Neural cell (in vitro differentiated cells): ENCODE measurements at regions not wholly inside any gene's neighbourhood (a gene's known extent, or its start where the extent isn't known, plus 50 kb on each side); places are given as distances from the start of the nearest gene placed in this dataset.

Source experiments
- H2AFZ ChIP-seq: fragments of 200-600, 300-800 bp; sonication (generic), shearing (Covaris generic); 2 replicates; pipeline ENCODE4 v1.6.0; 2014; ENCODE audit warnings: low read depth, mild to moderate bottlenecking, antibody characterized with exemption, low read length, moderate library complexity
- H3F3A ChIP-seq: fragments of 200-600 bp; shearing (Covaris generic); 2 replicates; pipeline ENCODE4 v1.6.1; 2016; ENCODE audit warnings: mild to moderate bottlenecking, moderate library complexity, mixed read lengths, antibody characterized with exemption, low read length; ENCODE audit not compliant: insufficient read depth, poor library complexity, severe bottlenecking
- H3K27ac ChIP-seq: fragments of 200-600, 300-800 bp; sonication (generic), shearing (Covaris generic); 2 replicates; pipeline ENCODE4 v1.5.1; 2014; ENCODE audit warnings: mild to moderate bottlenecking, low read length, moderate library complexity
- H3K27me3 ChIP-seq: fragments of 300-800, 200-600 bp; sonication (generic), shearing (Covaris generic); 2 replicates; pipeline ENCODE4 v1.6.0; 2014; ENCODE audit warnings: mild to moderate bottlenecking, low read depth, low read length, moderate library complexity; ENCODE audit not compliant: insufficient read depth
- H3K36me3 ChIP-seq: fragments of 300-800, 200-600 bp; sonication (generic), shearing (Covaris generic); 2 replicates; pipeline ENCODE4 v1.5.1; 2014; ENCODE audit warnings: mild to moderate bottlenecking, antibody characterized with exemption, low read length, moderate library complexity; ENCODE audit not compliant: insufficient read depth
- H3K4me2 ChIP-seq: fragments of 300-800, 200-600 bp; sonication (generic), shearing (Covaris generic); 2 replicates; pipeline ENCODE4 v1.6.0; 2014; ENCODE audit warnings: mild to moderate bottlenecking, low read length
- H3K4me3 ChIP-seq: fragments of 300-800, 200-600 bp; sonication (generic), shearing (Covaris generic); 2 replicates; pipeline ENCODE4 v1.5.1; 2014; ENCODE audit warnings: mild to moderate bottlenecking, low read length, moderate library complexity
- H3K79me2 ChIP-seq: fragments of 200-600 bp; shearing (Covaris generic); replicated peaks from 2 replicates; pipeline ENCODE4 v1.6.0; 2014; ENCODE audit warnings: mild to moderate bottlenecking, low read length, moderate library complexity; ENCODE audit not compliant: insufficient read depth
- H3K9ac ChIP-seq: fragments of 300-800, 200-600 bp; sonication (generic), shearing (Covaris generic); 2 replicates; pipeline ENCODE4 v1.6.1; 2016; ENCODE audit warnings: mild to moderate bottlenecking, low read length, mixed read lengths
- H3K9me2 ChIP-seq: fragments of 200-600 bp; shearing (Covaris generic); 2 replicates; pipeline ENCODE4 v1.6.1; 2016; ENCODE audit warnings: mild to moderate bottlenecking, low read length, mixed read lengths; ENCODE audit not compliant: insufficient read depth
- H3K9me3 ChIP-seq: fragments of 200-600, 300-800 bp; sonication (generic), shearing (Covaris generic); 2 replicates; pipeline ENCODE4 v1.6.1; 2016; ENCODE audit warnings: mild to moderate bottlenecking, mixed run types, low read length, moderate library complexity, mixed read lengths
- H4K20me1 ChIP-seq: fragments of 200-600 bp; shearing (Covaris generic); 2 replicates; pipeline ENCODE4 v1.6.1; 2016; ENCODE audit warnings: mild to moderate bottlenecking, mixed run types; ENCODE audit not compliant: insufficient read depth
- EP300 ChIP-seq: fragments of 450-650 bp; conservative IDR thresholded peaks from 2 replicates; pipeline ENCODE4 v1.6.1; 2014; ENCODE audit warnings: antibody characterized with exemption, mild to moderate bottlenecking, moderate library complexity; ENCODE audit not compliant: poor library complexity, severe bottlenecking
- EZH2 ChIP-seq: fragments of 200-600, 300-800 bp; shearing (Covaris generic), sonication (generic); IDR thresholded peaks from 2 replicates; pipeline ENCODE4 v1.6.1; 2014; ENCODE audit warnings: antibody characterized with exemption, low read length, borderline replicate concordance, mild to moderate bottlenecking; ENCODE audit not compliant: insufficient read depth, poor library complexity, severe bottlenecking
- MXI1 ChIP-seq: fragments of 450-650 bp; conservative IDR thresholded peaks from 2 replicates; pipeline ENCODE4 v1.6.1; 2014; ENCODE audit warnings: antibody characterized with exemption, mild to moderate bottlenecking; ENCODE audit not compliant: poor library complexity, severe bottlenecking
- POLR2AphosphoS5 ChIP-seq: IDR thresholded peaks from 2 replicates; pipeline ENCODE4 v1.6.1; 2012
- RAD21 ChIP-seq: fragments of 450-650 bp; conservative IDR thresholded peaks from 2 replicates; pipeline ENCODE4 v1.6.1; 2014; ENCODE audit warnings: antibody characterized with exemption, mild to moderate bottlenecking, moderate library complexity
- SMC3 ChIP-seq: fragments of 450-650 bp; conservative IDR thresholded peaks from 2 replicates; pipeline ENCODE4 v1.6.1; 2014; ENCODE audit warnings: antibody characterized with exemption, mild to moderate bottlenecking, moderate library complexity; ENCODE audit not compliant: poor library complexity
- TAF1 ChIP-seq: IDR thresholded peaks from 2 replicates; pipeline ENCODE4 v1.6.1; 2012; ENCODE audit warnings: low read depth
- TF ChIP-seq, protein P1 (sequence below): fragments of 450-650 bp; IDR thresholded peaks from 2 replicates; pipeline ENCODE4 v1.5.1; 2014; ENCODE audit warnings: antibody characterized with exemption, mild to moderate bottlenecking, moderate library complexity; ENCODE audit not compliant: poor library complexity, severe bottlenecking
- TF ChIP-seq, protein P2 (sequence below): IDR thresholded peaks from 2 replicates; pipeline ENCODE4 v1.6.1; 2012; ENCODE audit warnings: borderline replicate concordance

DNA sequence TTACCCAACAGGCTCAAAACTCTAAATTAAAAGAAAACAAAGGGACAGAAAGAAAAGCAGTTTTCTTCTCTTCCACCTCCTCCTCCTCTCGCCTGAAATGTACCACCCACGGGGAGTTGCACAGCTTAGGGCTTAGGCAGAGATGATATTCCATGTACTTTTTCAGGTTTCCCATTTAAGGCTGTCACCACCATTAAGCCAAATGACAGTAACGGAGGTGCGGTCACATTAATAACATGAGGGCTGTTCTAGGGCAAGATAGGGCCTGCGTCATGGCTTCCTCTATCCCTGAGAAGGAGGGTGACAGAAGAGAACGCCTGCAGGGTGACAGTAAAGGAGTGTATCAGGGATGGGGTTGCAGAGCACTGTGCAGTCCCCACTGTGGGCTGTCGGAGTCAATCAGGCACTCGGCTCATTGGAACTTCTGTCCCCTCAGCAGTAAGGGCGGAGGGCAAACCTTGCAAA lies 51.7 kb upstream of the TJP1 start:
- Histone ChIP-seq H3K4me2 (no peak overlapping the region), H2AFZ (no peak overlapping the region), H3K9me3 (no peaks in the 10 kb centered on the region), H3K9ac (no peak overlapping the region), H3K27me3 (no peaks in the 10 kb centered on the region), H3K36me3 (no peaks in the 10 kb centered on the region), H4K20me1 (no peaks in the 10 kb centered on the region), H3F3A (no peaks in the 10 kb centered on the region), H3K27ac (no peak overlapping the region), H3K9me2 (no peaks in the 10 kb centered on the region), H3K79me2 (no peaks in the 10 kb centered on the region), H3K4me3 (no peak overlapping the region)
- TF ChIP-seq, protein P1, sequence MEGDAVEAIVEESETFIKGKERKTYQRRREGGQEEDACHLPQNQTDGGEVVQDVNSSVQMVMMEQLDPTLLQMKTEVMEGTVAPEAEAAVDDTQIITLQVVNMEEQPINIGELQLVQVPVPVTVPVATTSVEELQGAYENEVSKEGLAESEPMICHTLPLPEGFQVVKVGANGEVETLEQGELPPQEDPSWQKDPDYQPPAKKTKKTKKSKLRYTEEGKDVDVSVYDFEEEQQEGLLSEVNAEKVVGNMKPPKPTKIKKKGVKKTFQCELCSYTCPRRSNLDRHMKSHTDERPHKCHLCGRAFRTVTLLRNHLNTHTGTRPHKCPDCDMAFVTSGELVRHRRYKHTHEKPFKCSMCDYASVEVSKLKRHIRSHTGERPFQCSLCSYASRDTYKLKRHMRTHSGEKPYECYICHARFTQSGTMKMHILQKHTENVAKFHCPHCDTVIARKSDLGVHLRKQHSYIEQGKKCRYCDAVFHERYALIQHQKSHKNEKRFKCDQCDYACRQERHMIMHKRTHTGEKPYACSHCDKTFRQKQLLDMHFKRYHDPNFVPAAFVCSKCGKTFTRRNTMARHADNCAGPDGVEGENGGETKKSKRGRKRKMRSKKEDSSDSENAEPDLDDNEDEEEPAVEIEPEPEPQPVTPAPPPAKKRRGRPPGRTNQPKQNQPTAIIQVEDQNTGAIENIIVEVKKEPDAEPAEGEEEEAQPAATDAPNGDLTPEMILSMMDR: no peak
- no peak for TF ChIP-seq RAD21
- TF ChIP-seq, protein P2, sequence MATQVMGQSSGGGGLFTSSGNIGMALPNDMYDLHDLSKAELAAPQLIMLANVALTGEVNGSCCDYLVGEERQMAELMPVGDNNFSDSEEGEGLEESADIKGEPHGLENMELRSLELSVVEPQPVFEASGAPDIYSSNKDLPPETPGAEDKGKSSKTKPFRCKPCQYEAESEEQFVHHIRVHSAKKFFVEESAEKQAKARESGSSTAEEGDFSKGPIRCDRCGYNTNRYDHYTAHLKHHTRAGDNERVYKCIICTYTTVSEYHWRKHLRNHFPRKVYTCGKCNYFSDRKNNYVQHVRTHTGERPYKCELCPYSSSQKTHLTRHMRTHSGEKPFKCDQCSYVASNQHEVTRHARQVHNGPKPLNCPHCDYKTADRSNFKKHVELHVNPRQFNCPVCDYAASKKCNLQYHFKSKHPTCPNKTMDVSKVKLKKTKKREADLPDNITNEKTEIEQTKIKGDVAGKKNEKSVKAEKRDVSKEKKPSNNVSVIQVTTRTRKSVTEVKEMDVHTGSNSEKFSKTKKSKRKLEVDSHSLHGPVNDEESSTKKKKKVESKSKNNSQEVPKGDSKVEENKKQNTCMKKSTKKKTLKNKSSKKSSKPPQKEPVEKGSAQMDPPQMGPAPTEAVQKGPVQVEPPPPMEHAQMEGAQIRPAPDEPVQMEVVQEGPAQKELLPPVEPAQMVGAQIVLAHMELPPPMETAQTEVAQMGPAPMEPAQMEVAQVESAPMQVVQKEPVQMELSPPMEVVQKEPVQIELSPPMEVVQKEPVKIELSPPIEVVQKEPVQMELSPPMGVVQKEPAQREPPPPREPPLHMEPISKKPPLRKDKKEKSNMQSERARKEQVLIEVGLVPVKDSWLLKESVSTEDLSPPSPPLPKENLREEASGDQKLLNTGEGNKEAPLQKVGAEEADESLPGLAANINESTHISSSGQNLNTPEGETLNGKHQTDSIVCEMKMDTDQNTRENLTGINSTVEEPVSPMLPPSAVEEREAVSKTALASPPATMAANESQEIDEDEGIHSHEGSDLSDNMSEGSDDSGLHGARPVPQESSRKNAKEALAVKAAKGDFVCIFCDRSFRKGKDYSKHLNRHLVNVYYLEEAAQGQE: no peak
- no peak for TF ChIP-seq POLR2AphosphoS5
- TF ChIP-seq EP300: no peak
- no peak for TF ChIP-seq TAF1
- no peak for TF ChIP-seq SMC3
- no peak for TF ChIP-seq MXI1
- no peak for TF ChIP-seq EZH2

DNA sequence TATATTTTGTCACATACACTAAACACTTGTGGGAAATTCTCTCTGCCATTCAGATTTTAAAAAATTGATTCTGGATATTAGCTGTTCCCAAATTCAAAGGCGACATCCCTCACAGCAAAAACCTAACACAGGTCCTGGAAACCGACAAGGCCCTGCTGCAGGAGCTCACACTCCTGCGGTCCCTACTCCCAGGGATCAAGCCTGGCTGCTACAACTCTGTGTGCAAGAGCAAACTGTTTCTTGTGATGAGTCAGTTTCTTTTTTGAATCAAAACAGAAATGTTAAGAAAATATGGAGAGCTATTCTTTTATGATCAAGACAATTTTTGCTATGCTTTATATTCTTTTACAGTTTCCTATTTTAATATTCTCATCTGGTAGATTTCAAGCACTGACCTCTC lies 51.0 kb upstream of the TJP1 start:
- Histone ChIP-seq H3K36me3 (no peaks in the 10 kb centered on the region), H3K27me3 (no peaks in the 10 kb centered on the region), H3K9ac (no peak overlapping the region), H3K79me2 (no peaks in the 10 kb centered on the region), H3K9me2 (no peaks in the 10 kb centered on the region), H3K4me2 (no peak overlapping the region), H3K27ac (no peak overlapping the region), H4K20me1 (no peaks in the 10 kb centered on the region), H3F3A (no peaks in the 10 kb centered on the region), H2AFZ (no peak overlapping the region), H3K9me3 (no peaks in the 10 kb centered on the region), H3K4me3 (no peak overlapping the region)
- TF ChIP-seq SMC3 (no peak), TAF1 (no peak), POLR2AphosphoS5 (no peak), RAD21 (no peak), EP300 (no peak), MXI1 (no peak), EZH2 (no peak)
- TF ChIP-seq, protein P2: no peak
- TF ChIP-seq, protein P1: no peak
